ENCODE measurements at regions not wholly inside any gene's neighbourhood (a gene's known extent, or its start where the extent isn't known, plus 50 kb on each side); places are given as distances from the start of the nearest gene placed in this dataset.

- TF ChIP-seq CTCF (IDR thresholded peaks at IDR 0.05) (no peak), POLR2A (IDR thresholded peaks at IDR 0.05) (no peak), EP300 (IDR thresholded peaks at IDR 0.05) (no peak)
Observed at GRCh38 chr5:135667204-135667603, 88.4 kb upstream of the CXCL14 start.
